HG02981 (cell line): ENCODE measurements at regions not wholly inside any gene's neighbourhood (a gene's known extent, or its start where the extent isn't known, plus 50 kb on each side); places are given as distances from the start of the nearest gene placed in this dataset.
"Not testable (repeated sequence)": the region's sequence is repeated elsewhere in the genome, so short reads cannot be mapped to it uniquely, and the experiment has no call there.

Source experiments
- ATAC-seq: cut with Tn5 transposase; IDR thresholded peaks from one replicate; pipeline ENCODE4 v1.9.1; 2021; ENCODE audit warnings: mild to moderate bottlenecking, moderate library complexity; ENCODE audit not compliant: unreplicated experiment

DNA sequence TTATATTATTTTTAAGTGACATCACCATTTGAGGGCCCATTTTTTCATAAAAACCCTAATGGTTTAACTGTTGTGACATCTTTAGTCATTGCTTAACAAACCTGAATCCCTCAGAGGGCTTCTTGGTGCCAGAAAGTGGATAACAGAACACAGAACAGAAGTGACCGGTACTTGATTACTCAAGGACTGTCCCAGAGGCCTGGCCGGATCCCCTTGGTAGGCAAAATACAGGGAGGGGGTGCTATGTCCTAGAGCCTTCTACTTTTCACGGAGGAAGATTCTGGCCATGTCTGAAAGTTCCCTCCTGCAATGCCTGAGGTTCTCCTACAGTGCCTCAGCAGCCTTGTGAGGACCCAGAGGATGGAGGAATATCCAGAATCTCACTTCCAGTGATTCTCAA lies 94.3 kb upstream of the DCLK2 start:
- no peak for ATAC-seq

DNA sequence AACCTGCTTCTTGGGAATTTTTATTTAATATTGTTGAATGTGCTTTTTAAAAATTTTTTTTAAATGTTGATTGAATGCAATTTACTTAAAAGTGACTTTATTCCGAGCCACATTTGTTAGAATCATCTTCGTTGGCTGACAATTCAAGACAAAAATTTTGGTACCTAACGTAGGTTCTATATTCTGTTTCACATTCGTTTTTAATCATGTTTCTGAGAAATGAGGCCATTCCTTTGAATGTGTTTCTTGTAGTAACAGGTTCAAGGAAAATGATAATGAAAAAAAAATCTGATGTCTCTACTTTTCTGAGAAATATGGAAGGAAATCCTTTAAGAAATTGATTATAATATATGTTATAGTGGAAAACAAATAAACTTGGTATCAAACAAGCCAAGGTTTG lies 92.3 kb upstream of the DCLK2 start:
- no peak for ATAC-seq

- no peak for ATAC-seq
Measured at GRCh38 chr4:149986917-149987316, 91.3 kb upstream of the DCLK2 start.

- ATAC-seq = no peak
Measured at GRCh38 chr4:149987330-149988086, 90.7 kb upstream of the DCLK2 start.

- ATAC-seq = no peak
Measured at GRCh38 chr4:149988087-149988410, 90.2 kb upstream of the DCLK2 start.

DNA sequence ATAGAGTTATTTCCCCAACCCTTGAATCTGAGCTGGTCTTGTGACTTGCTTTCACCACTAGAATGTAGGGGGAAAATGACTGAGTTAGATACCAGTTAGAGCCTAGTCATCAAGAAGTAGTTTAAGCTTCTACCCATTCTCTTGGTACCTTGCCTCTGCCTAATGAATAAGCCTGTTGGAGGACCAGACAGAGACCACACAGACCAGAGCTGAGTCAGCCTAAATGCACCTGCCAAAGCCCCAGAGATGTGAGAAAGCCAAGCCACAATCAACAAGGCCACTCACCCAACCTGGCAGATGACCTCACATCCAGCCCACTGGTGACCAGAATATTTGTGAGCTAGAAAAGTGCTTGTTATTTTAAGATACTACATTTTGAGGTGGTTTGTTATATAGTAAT lies 85.2 kb upstream of the DCLK2 start:
- no peak for ATAC-seq

GRCh38 chr4:149995134-149995756 lies 83.0 kb upstream of the DCLK2 start:
- ATAC-seq = no peak

GRCh38 chr4:149997881-149998421 lies 80.3 kb upstream of the DCLK2 start:
- peak; percentile 42 for ATAC-seq

DNA sequence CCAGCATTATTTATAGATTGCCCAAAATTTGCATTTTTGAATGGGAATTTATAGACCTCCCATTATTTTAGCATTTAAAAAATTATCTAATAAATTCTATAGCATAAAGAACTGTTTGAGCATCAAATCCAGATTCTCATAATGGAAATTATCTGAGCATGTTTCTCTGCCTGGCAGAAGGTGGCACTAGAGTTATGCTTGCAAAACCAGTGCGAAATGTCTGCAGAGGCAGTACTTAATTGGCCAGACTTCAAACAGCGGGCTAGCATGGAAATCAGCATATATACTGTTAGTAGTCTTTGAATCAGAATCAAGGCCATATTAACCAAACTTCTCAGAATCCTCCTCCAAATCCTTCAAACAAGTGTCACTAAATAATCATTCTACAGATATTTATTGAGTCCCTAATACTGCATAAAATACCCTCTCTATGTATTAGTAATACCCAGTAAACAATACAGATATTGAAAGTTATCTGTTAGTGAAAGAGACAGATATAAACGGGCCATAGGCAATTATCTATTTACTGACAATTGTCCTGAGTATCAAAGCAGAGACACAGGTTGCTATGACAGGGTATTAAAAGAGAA lies 78.7 kb upstream of the DCLK2 start:
- no peak for ATAC-seq

DNA sequence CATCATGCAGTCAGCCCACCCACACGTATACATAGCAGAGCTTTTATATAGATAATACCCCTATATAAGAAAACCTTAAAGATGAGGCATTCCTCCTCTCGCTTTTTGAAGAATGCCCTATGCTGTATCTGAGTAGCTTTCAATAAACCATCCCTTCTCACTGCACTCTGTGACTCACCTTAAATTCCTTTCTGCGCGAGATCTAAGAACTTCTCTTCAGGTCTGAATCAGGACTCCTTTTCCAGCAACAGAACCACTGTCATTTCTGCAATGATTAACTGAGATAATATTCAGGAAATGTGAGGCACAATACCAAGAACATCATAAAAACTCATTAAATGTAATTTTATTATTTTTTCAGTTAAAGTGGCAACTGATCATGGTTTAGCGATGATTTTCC lies 76.4 kb upstream of the DCLK2 start:
- ATAC-seq = no peak

DNA sequence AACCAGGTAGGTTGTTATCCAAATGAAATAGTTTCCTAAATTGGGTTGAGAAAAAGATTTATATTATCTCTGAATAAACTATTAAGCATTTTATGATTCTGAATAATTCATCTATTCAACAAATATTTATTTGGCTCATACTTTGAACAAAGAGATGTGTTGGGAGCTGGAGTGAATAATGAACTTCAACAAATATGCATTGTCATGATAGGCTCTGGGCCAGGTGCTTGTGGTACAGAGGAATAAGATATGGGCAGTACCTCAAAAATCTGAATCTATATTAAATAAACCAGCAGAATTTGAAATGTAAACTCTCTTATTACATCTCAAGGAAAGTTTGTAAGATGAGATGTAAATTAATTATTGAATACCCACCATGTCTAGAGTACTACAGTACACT lies 75.7 kb upstream of the DCLK2 start:
- ATAC-seq = no peak

- no peak for ATAC-seq
Measured at GRCh38 chr4:150004481-150004880, 73.8 kb upstream of the DCLK2 start.

GRCh38 chr4:150005537-150005936 lies 72.7 kb upstream of the DCLK2 start:
- no peak for ATAC-seq

GRCh38 chr4:150006197-150006596 lies 72.0 kb upstream of the DCLK2 start:
- ATAC-seq = no peak

- no peak for ATAC-seq
Measured at GRCh38 chr4:150007512-150007911, 70.7 kb upstream of the DCLK2 start.

- no peak for ATAC-seq
Measured at GRCh38 chr4:150008546-150008945, 69.7 kb upstream of the DCLK2 start.

- ATAC-seq = no peak
Measured at GRCh38 chr4:150009533-150009932, 68.7 kb upstream of the DCLK2 start.

DNA sequence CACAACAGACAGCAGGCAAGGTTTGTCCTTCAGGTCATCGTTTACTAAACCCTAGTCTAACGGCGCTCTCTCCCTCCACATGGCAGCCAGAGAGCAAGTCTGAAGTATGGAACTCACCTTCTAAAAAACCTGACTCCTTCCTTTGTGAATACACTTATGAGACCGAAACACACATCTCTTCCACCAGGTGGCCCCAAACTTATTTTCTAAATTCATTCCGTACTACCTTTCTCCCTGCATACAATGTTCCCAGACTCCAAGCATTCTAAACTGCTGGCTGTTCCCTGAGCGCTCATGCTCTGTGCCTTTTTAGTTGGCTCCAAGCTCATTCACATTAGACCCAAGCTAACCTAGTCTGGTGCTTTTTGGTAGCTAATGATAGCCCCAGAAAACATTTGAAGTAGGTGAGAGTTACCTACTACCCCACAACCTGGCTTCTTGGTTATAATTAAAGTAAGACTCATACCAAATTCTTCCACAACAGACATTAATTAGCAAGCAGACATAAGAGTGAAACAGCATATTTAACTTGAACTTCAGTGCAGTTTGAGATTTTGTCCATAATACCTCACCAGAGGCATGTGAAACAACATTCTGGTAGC lies 67.6 kb upstream of the DCLK2 start:
- no peak for ATAC-seq

- ATAC-seq = no peak
Measured at GRCh38 chr4:150012851-150013360, 65.3 kb upstream of the DCLK2 start.

- not testable (repeated sequence) for ATAC-seq
Measured at GRCh38 chr4:150015910-150016309, 62.3 kb upstream of the DCLK2 start.

- not testable (repeated sequence) for ATAC-seq
Measured at GRCh38 chr4:150016621-150017020, 61.6 kb upstream of the DCLK2 start.

GRCh38 chr4:150018257-150018656 lies 60.0 kb upstream of the DCLK2 start:
- no peak for ATAC-seq
